Osteocyte (in vitro differentiated cells): ENCODE measurements at regions not wholly inside any gene's neighbourhood (a gene's known extent, or its start where the extent isn't known, plus 50 kb on each side); places are given as distances from the start of the nearest gene placed in this dataset.

Experiments
- DNase-seq: peaks from one replicate; pipeline ENCODE4 v3.0.0; 2021; ENCODE audit warnings: mixed read lengths; ENCODE audit not compliant: unreplicated experiment; ENCODE audit errors: extremely low spot score
- H3K27ac Mint-ChIP-seq: one replicate; pipeline ENCODE4 v1.8.0; 2021; ENCODE audit warnings: mild to moderate bottlenecking, mixed read lengths; ENCODE audit not compliant: unreplicated experiment
- H3K27me3 Mint-ChIP-seq: one replicate; pipeline ENCODE4 v1.8.0; 2021; ENCODE audit warnings: mixed read lengths; ENCODE audit not compliant: unreplicated experiment
- H3K36me3 Mint-ChIP-seq: one replicate; pipeline ENCODE4 v1.8.0; 2021; ENCODE audit warnings: mixed read lengths; ENCODE audit not compliant: unreplicated experiment
- H3K4me1 Mint-ChIP-seq: one replicate; pipeline ENCODE4 v1.8.0; 2021; ENCODE audit warnings: mixed read lengths; ENCODE audit not compliant: unreplicated experiment
- H3K4me3 Mint-ChIP-seq: one replicate; pipeline ENCODE4 v1.8.0; 2021; ENCODE audit warnings: mild to moderate bottlenecking, moderate library complexity, mixed read lengths; ENCODE audit not compliant: unreplicated experiment
- H3K9me3 Mint-ChIP-seq: one replicate; pipeline ENCODE4 v1.8.0; 2021; ENCODE audit warnings: mixed read lengths; ENCODE audit not compliant: unreplicated experiment
- TF ChIP-seq, protein P1 (sequence below): fragments of 200-600 bp; sonication (generic); IDR thresholded peaks from 2 replicates; pipeline ENCODE4 v1.5.0; 2021; ENCODE audit warnings: antibody characterized with exemption, mild to moderate bottlenecking, moderate library complexity

DNA sequence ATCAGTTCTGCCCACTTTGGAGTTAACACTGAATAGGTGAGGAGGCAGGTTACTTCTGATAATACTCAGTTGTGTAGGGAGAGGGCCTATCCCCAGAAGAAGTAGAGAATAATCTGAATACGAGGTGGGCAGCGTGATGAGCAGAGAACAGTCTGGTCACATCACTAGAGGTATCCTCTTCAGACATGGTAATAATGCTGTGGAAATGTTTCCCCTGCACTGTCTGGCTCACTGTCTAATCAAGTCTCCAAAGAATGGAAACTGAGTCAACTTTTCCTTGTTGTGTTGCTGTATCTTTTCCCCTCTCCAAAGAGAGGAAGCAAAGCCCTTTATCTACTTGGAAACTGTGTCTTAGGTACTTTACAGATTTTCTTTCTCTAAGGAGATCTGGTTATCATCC is 110.9 kb upstream of the ANKRD55 start:
- peaks cover 5% of the 10 kb centered on the region for H3K9me3 Mint-ChIP-seq
- H3K4me3 Mint-ChIP-seq: no peak overlapping the region
- TF ChIP-seq, protein P1, sequence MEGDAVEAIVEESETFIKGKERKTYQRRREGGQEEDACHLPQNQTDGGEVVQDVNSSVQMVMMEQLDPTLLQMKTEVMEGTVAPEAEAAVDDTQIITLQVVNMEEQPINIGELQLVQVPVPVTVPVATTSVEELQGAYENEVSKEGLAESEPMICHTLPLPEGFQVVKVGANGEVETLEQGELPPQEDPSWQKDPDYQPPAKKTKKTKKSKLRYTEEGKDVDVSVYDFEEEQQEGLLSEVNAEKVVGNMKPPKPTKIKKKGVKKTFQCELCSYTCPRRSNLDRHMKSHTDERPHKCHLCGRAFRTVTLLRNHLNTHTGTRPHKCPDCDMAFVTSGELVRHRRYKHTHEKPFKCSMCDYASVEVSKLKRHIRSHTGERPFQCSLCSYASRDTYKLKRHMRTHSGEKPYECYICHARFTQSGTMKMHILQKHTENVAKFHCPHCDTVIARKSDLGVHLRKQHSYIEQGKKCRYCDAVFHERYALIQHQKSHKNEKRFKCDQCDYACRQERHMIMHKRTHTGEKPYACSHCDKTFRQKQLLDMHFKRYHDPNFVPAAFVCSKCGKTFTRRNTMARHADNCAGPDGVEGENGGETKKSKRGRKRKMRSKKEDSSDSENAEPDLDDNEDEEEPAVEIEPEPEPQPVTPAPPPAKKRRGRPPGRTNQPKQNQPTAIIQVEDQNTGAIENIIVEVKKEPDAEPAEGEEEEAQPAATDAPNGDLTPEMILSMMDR: no peak
- peaks cover 12% of the 10 kb centered on the region for H3K4me1 Mint-ChIP-seq
- H3K27me3 Mint-ChIP-seq: no peaks in the 10 kb centered on the region
- H3K27ac Mint-ChIP-seq: no peak overlapping the region
- no peaks in the 10 kb centered on the region for H3K36me3 Mint-ChIP-seq
- no peak for DNase-seq

GRCh38 chr5:56342616-56343015 is 109.5 kb upstream of the ANKRD55 start:
- Mint-ChIP-seq H3K27ac (no peak overlapping the region), H3K36me3 (no peaks in the 10 kb centered on the region), H3K27me3 (no peaks in the 10 kb centered on the region), H3K4me1 (peaks cover 15% of the 10 kb centered on the region), H3K4me3 (no peak overlapping the region), H3K9me3 (peaks cover 5% of the 10 kb centered on the region)
- TF ChIP-seq, protein P1: no peak
- no peak for DNase-seq

DNA sequence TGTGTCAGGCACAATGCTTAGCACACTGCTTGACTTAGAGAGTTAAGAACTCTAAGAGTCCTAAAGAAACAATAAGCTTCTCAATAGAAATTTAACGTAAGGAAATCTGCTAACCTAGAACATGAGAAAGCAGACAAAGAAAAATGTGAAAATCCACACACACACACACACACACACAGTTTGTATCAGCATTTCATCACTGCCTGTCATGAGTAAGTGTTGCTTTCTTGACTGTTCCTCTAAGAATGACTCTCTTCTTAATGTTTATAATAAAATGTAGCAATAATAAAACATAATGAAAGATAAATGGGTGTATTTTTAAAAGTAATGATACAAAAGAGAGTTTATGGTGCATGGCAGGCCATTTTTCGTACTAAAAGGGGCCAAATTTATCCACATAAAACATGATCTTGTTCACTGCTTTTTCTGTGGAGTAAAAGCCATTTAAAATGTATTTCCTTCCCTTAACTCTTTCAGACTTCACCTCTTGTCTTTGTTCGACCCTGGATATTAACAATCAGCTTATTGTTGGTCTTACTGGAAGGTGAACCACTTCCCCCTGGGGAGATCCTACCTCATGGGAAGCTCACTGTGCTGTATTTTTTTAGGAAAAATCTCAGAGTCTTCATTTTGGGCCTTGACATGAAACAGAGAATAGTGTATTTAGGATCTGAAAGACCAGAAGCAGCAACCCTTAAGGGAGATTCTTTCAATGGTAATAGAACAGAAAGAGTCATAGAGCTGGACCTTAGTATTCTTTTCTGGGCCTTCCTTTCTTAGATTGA is 107.3 kb upstream of the ANKRD55 start:
- Mint-ChIP-seq H3K36me3 (no peaks in the 10 kb centered on the region), H3K4me1 (peaks cover 12% of the 10 kb centered on the region), H3K27me3 (no peaks in the 10 kb centered on the region), H3K27ac (no peak overlapping the region), H3K4me3 (no peak overlapping the region), H3K9me3 (peaks cover 5% of the 10 kb centered on the region)
- DNase-seq: no peak
- TF ChIP-seq, protein P1: no peak

DNA sequence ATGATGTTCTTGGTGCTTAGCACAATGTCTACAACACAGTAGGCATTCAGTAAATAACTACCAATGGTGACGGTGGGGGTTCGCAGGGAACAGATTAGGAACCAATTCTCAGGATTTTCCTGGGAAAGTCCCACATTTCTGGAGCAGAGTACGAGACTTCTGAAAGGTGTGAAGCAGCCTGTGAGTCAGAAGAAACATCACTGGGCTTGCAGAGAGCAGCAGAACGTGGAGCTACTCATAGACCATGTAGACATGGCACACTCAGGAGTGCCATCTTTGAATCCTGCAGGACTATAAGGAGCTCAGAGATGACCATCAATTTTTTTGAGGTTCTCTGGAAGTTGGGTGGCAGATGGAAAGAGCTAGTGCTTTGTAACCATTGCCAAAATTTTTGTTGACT is 106.6 kb upstream of the ANKRD55 start:
- TF ChIP-seq, protein P1: no peak
- no peaks in the 10 kb centered on the region for H3K36me3 Mint-ChIP-seq
- no peak overlapping the region for H3K4me3 Mint-ChIP-seq
- H3K27ac Mint-ChIP-seq: no peak overlapping the region
- H3K4me1 Mint-ChIP-seq: peaks cover 12% of the 10 kb centered on the region
- no peak for DNase-seq
- H3K27me3 Mint-ChIP-seq: no peaks in the 10 kb centered on the region
- peaks cover 5% of the 10 kb centered on the region for H3K9me3 Mint-ChIP-seq

GRCh38 chr5:56337715-56338319 is 104.7 kb upstream of the ANKRD55 start:
- H3K9me3 Mint-ChIP-seq: peaks cover 8% of the 10 kb centered on the region
- H3K4me3 Mint-ChIP-seq: no peak overlapping the region
- TF ChIP-seq, protein P1: no peak
- peak overlapping the region; percentile 75 for H3K27ac Mint-ChIP-seq
- no peak for DNase-seq
- H3K27me3 Mint-ChIP-seq: no peaks in the 10 kb centered on the region
- no peaks in the 10 kb centered on the region for H3K36me3 Mint-ChIP-seq
- H3K4me1 Mint-ChIP-seq: peaks cover 12% of the 10 kb centered on the region
